ENCODE measurements at regions not wholly inside any gene's neighbourhood (a gene's known extent, or its start where the extent isn't known, plus 50 kb on each side); places are given as distances from the start of the nearest gene placed in this dataset.
"Not testable (repeated sequence)": the region's sequence is repeated elsewhere in the genome, so short reads cannot be mapped to it uniquely, and the experiment has no call there.

DNA sequence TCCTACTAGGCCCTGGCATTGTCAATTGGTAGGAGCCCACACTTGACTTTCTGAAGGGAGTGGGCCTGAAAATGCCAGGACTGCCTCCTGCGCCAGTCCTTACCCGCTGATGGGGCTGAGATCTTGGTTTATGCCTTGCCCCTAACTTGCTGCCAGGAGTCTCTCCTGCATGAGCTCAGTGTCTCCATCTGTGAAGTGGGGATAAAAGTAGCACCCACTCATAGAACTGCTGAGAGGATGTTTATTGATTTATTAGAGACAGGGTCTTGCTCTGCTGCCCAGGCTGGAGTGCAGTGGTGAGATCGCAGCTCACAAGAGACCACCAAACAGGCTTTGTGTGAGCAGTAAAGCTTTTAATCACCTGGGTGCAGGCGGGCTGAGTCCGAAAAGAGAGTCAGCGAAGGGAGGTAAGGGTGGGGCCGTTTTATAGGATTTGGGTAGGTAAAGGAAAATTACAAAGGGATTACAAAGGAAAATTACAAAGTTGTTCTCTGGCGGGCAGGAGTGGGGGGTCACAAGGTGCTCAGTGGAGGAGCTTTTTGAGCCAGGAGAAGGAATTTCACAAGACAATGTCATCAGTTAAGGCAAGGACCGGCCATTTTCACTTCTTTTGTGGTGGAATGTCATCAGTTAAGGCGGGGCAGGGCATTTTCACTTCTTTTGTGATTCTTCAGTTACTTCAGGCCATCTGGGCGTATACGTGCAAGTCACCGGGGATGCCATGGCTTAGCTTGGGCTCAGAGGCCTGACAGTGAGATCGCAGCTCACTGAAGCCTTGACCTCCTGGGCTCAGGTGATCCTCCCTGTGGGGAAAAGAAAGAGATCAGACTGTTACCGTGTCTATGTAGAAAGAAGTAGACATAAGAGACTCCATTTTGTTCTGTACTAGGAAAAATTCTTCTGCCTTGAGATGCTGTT, 93.7 kb downstream of the LSM3 start:
- TF ChIP-seq, protein P1, sequence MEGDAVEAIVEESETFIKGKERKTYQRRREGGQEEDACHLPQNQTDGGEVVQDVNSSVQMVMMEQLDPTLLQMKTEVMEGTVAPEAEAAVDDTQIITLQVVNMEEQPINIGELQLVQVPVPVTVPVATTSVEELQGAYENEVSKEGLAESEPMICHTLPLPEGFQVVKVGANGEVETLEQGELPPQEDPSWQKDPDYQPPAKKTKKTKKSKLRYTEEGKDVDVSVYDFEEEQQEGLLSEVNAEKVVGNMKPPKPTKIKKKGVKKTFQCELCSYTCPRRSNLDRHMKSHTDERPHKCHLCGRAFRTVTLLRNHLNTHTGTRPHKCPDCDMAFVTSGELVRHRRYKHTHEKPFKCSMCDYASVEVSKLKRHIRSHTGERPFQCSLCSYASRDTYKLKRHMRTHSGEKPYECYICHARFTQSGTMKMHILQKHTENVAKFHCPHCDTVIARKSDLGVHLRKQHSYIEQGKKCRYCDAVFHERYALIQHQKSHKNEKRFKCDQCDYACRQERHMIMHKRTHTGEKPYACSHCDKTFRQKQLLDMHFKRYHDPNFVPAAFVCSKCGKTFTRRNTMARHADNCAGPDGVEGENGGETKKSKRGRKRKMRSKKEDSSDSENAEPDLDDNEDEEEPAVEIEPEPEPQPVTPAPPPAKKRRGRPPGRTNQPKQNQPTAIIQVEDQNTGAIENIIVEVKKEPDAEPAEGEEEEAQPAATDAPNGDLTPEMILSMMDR (IDR thresholded peaks at IDR 0.05), result not testable (repeated sequence)
- TF ChIP-seq EZH2phosphoT487, EZH2 (IDR thresholded peaks at IDR 0.05): not testable (repeated sequence)
